Natural killer cell treated with Interleukin-12 subunit alpha and Interleukin-12 subunit beta and Interleukin-15 and Interleukin-18, amount 100 ng/mL, for 72 hours (primary cell): ENCODE measurements at regions not wholly inside any gene's neighbourhood (a gene's known extent, or its start where the extent isn't known, plus 50 kb on each side); places are given as distances from the start of the nearest gene placed in this dataset.

Source experiments
- ATAC-seq, 2 donors: fragments of 150-1000 bp; cut with Tn5 transposase in 1 of 2; sonication (Bioruptor Pico), chemical (Tn5 transposase) in 1 of 2; 2 replicates each; pipeline ENCODE4 v1.10.0; 2021
- DNase-seq: peaks from one replicate; pipeline ENCODE4 v3.0.0; 2022; ENCODE audit warnings: low spot score
- H3K27ac Mint-ChIP-seq, 2 donors: 1 replicate in 1 of 2; 2 replicates in 1 of 2; pipeline ENCODE4 v1.8.0; 2022; ENCODE audit warnings: mixed read lengths in 2 of 2, mild to moderate bottlenecking in 1 of 2, moderate library complexity in 1 of 2
- H3K27me3 Mint-ChIP-seq, 2 donors: 1 replicate in 1 of 2; 2 replicates in 1 of 2; pipeline ENCODE4 v1.8.0; 2022; ENCODE audit warnings: mixed read lengths in 2 of 2
- H3K36me3 Mint-ChIP-seq: one replicate; pipeline ENCODE4 v1.8.0; 2022; ENCODE audit warnings: mixed read lengths
- H3K4me1 Mint-ChIP-seq, 2 donors: 1 replicate in 1 of 2; 2 replicates in 1 of 2; pipeline ENCODE4 v1.8.0; 2022; ENCODE audit warnings: low read depth in 2 of 2, mixed read lengths in 2 of 2, mild to moderate bottlenecking in 1 of 2
- H3K4me3 Mint-ChIP-seq: one replicate; pipeline ENCODE4 v1.8.0; 2022; ENCODE audit warnings: mixed read lengths
- H3K9me3 Mint-ChIP-seq: 2 replicates; pipeline ENCODE4 v1.8.0; 2022; ENCODE audit warnings: mixed read lengths

DNA sequence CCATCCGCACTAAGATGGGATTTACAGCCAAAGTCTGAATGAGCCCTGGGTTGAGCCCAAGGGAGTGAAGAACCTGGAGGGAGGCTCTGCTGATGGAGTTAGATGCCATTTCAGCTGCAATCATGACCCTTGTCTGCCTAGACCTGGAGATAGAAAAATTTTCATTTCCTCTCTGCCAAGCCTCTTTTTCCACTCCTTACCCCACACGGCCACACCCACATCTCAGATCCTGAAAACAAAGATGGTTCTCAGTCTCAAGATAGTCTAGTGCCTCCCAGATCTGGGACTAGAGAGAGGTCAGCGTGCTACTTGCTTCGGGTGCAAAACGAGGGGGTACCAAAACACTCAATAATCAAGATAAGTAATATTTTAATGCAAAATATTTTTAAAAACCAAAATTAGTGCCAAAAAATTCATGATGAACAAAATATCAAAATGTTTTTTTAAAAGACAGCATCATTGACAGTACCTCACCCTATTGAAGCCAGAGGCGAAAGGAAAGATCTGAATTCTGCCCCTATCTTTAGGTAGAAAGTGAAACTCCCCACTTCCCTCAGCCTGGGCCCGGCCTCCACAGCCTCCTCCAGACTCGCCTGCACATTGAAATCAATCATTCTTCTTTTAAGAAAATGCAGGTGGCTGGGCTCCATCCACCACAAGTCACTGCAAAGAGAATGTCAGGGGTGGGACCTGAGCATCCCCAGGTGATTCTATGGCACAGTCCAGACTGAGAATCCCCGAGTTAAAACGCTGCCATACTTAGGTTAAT lies 57.8 kb upstream of the GPR45 start:
- H3K27me3 Mint-ChIP-seq = peaks cover 7% of the 10 kb centered on the region in 2 donors
- no peaks in the 10 kb centered on the region for H3K9me3 Mint-ChIP-seq
- no peak for DNase-seq
- H3K4me3 Mint-ChIP-seq = no peak overlapping the region
- no peaks in the 10 kb centered on the region for H3K4me1 Mint-ChIP-seq
- ATAC-seq = no peak
- H3K36me3 Mint-ChIP-seq = no peaks in the 10 kb centered on the region
- H3K27ac Mint-ChIP-seq = no peak overlapping the region

DNA sequence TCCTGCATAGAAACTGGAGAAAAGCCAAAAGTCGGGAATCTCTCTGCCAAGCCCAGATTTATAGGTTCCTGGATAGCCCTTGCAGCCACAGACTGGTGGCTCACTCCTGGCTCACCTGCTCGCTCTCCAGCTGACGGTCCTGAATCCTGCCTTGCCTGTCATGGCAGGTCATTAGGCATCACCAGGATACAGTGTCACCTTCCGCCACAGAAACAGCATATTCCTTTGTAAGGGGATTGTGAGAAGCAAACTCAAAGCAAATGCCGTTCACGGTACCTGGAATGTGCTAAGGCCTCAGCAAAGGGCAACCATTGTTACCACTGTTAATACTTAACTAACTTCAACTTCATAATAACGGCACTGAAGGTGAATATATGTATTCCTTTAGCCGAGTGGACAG lies 57.1 kb upstream of the GPR45 start:
- Mint-ChIP-seq H3K4me3 (no peak overlapping the region), H3K36me3 (no peaks in the 10 kb centered on the region), H3K4me1 (no peaks in the 10 kb centered on the region), H3K27me3 (peaks cover 7% of the 10 kb centered on the region in 2 donors), H3K9me3 (no peaks in the 10 kb centered on the region), H3K27ac (no peak overlapping the region)
- ATAC-seq = no peak
- no peak for DNase-seq

DNA sequence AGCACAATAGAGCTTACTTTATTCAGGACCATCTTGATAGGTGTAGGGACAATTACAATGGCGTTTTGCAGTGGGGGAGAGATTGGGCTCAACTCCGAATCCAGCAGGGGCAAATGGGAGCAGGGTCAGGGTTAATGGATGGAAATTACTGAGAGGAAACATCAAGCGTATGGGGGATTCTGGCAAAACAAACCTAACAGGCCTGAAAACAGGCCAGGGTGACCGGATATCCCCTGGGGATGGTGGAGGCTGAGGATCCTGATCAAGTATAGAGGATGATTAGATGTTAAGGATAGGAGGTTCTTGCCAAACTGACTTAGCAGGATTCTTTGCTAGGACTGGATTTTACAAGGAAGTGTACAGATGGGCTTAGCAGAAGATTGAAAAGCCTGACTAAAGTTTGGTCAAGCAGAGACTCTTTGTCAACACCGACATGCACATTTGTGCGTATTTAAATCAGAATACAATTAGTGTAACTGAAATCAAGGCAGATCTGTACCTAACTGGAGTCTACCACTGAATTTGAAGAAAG lies 54.5 kb upstream of the GPR45 start:
- ATAC-seq = no peak
- no peak for DNase-seq
- Mint-ChIP-seq H3K4me3 (no peak overlapping the region), H3K9me3 (no peaks in the 10 kb centered on the region), H3K27me3 (peaks cover 15 to 27% of the 10 kb centered on the region in 2 donors), H3K36me3 (peaks cover 4% of the 10 kb centered on the region), H3K27ac (no peak overlapping the region), H3K4me1 (no peaks in the 10 kb centered on the region)

DNA sequence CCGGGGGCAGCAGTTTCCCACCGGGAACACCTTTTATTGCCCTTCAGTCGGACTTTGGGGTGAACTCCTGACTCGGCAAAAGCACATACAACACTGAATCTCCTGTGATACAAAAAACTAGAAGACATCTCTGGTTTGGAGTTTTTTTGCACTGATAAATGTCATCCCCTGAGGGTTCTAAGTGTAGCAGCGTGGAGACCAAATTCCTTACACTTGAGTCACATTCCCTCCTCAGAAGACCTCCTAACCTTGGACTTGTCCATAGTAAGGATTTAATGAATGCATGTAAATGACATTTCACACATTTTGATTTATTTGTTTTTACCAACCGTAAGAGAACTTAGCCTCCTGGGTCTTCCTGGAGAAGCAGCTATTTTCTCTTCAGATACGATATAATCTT lies 54.0 kb upstream of the GPR45 start:
- Mint-ChIP-seq H3K4me1 (no peaks in the 10 kb centered on the region), H3K9me3 (no peaks in the 10 kb centered on the region), H3K27ac (no peak overlapping the region), H3K27me3 (peaks cover 12 to 24% of the 10 kb centered on the region in 2 donors), H3K36me3 (peaks cover 4% of the 10 kb centered on the region), H3K4me3 (no peak overlapping the region)
- no peak for ATAC-seq
- no peak for DNase-seq

DNA sequence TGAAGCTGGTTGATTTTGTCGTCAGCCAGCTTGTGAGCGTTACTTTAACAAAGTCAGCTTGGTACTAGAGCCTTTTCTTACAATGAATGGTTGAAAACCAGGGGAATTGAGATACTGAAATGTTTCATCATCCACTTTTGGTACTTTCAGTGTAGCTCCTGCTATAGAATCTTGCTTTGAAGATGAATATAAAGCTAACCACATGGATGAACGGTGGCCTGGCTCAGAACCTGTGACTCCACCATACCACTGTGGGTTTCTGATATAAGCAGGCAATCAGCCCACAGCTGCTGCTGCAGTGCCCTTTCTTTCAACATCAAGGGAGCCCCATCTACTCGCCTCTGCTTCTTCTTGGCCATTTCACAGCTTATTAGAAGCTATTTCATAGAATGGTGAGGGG lies 53.2 kb upstream of the GPR45 start:
- H3K27me3 Mint-ChIP-seq = peaks cover 11 to 20% of the 10 kb centered on the region in 2 donors

More for the DNA sequence above, 53.2 kb upstream of the GPR45 start:
- Mint-ChIP-seq H3K9me3 (no peaks in the 10 kb centered on the region), H3K27ac (no peak overlapping the region), H3K4me1 (no peaks in the 10 kb centered on the region), H3K36me3 (peaks cover 4% of the 10 kb centered on the region), H3K4me3 (no peak overlapping the region)
- ATAC-seq = peak in 1 of 2 donors; percentile 54
- no peak for DNase-seq
